OCI-M2 (cell line): ENCODE measurements at regions not wholly inside any gene's neighbourhood (a gene's known extent, or its start where the extent isn't known, plus 50 kb on each side); places are given as distances from the start of the nearest gene placed in this dataset.

Source experiments
- DNase-seq: peaks from one replicate; lab custom pipeline; 2025; ENCODE audit not compliant: unreplicated experiment; lab: John Stamatoyannopoulos, UW

GRCh38 chr3:178485756-178486155 lies 50.5 kb upstream of the KCNMB2 start:
- DNase-seq = no peak
